WTC11 (cell line): ENCODE measurements at regions not wholly inside any gene's neighbourhood (a gene's known extent, or its start where the extent isn't known, plus 50 kb on each side); places are given as distances from the start of the nearest gene placed in this dataset.

ENCODE experiments used
- ATAC-seq: fragments of 200-7000 bp; cut with Tn5 transposase; 2 replicates; pipeline ENCODE4 v1.10.0; 2021; ENCODE audit warnings: mild to moderate bottlenecking, moderate library complexity
- CTCF ChIA-PET: fragments of 300-600 bp; sonication (Branson Sonifier 250); formaldehyde crosslinking; loops from one replicate; lab custom pipeline; 2021; ENCODE audit warnings: antibody characterized with exemption; lab: Charles Lee
- POLR2A ChIA-PET: fragments of 350-600 bp; sonication (Branson Sonifier 250); formaldehyde crosslinking; loops from one replicate; lab custom pipeline; 2021; ENCODE audit warnings: antibody characterized with exemption; lab: Charles Lee
- DNase-seq: peaks from one replicate; pipeline ENCODE4 v3.0.0; 2021; ENCODE audit warnings: low spot score
- H3K27ac Mint-ChIP-seq: 2 replicates; pipeline ENCODE4 v1.8.0; 2021; ENCODE audit warnings: mixed read lengths
- H3K27me3 Mint-ChIP-seq: 2 replicates; pipeline ENCODE4 v1.8.0; 2021; ENCODE audit warnings: low read depth, mild to moderate bottlenecking, moderate library complexity, mixed read lengths
- H3K36me3 Mint-ChIP-seq: 2 replicates; pipeline ENCODE4 v1.8.0; 2021; ENCODE audit warnings: mixed read lengths
- H3K4me1 Mint-ChIP-seq: 2 replicates; pipeline ENCODE4 v1.8.0; 2022; ENCODE audit warnings: mixed read lengths
- H3K4me3 Mint-ChIP-seq: 2 replicates; pipeline ENCODE4 v1.8.0; 2021; ENCODE audit warnings: mild to moderate bottlenecking, moderate library complexity, mixed read lengths
- H3K9me3 Mint-ChIP-seq: 2 replicates; pipeline ENCODE4 v1.8.0; 2021; ENCODE audit warnings: mixed read lengths
- ATF2 ChIP-seq: sonication (generic); formaldehyde crosslinking; IDR thresholded peaks from 2 replicates; pipeline ENCODE4 v1.8.1; 2022; ENCODE audit warnings: low read depth, missing genetic modification reagents, borderline replicate concordance
- E2F1 ChIP-seq: sonication (generic); formaldehyde crosslinking; IDR thresholded peaks from 2 replicates; pipeline ENCODE4 v1.8.0; 2022; ENCODE audit warnings: mild to moderate bottlenecking, missing genetic modification reagents
- E2F5 ChIP-seq: sonication (generic); formaldehyde crosslinking; IDR thresholded peaks from 2 replicates; pipeline ENCODE4 v1.8.1; 2022; ENCODE audit warnings: mild to moderate bottlenecking, moderate library complexity, missing genetic modification reagents
- ELF4 ChIP-seq: sonication (generic); formaldehyde crosslinking; IDR thresholded peaks from 2 replicates; pipeline ENCODE4 v1.8.1; 2022; ENCODE audit warnings: low read depth, mild to moderate bottlenecking, moderate library complexity, missing genetic modification reagents
- ERG ChIP-seq: fragments of 250-450 bp; sonication (Bioruptor Pico); IDR thresholded peaks from 2 replicates; pipeline ENCODE4 v1.8.0; 2021; ENCODE audit warnings: mild to moderate bottlenecking
- FOXJ3 ChIP-seq: sonication (generic); formaldehyde crosslinking; IDR thresholded peaks from 2 replicates; pipeline ENCODE4 v1.9.0; 2021; ENCODE audit warnings: missing genetic modification reagents, mild to moderate bottlenecking, borderline replicate concordance
- GABPB1 ChIP-seq: sonication (generic); formaldehyde crosslinking; IDR thresholded peaks from 2 replicates; pipeline ENCODE4 v1.8.1; 2023; ENCODE audit warnings: mild to moderate bottlenecking, missing genetic modification reagents
- GTF2I ChIP-seq: fragments of 250-450 bp; sonication (Bioruptor Pico); conservative IDR thresholded peaks from 2 replicates; pipeline ENCODE4 v1.4.0; 2021; ENCODE audit warnings: mild to moderate bottlenecking
- JAZF1 ChIP-seq: fragments of 250-450 bp; sonication (Bioruptor Pico); IDR thresholded peaks from 2 replicates; pipeline ENCODE4 v1.9.0; 2021; ENCODE audit warnings: moderate library complexity, mild to moderate bottlenecking, inconsistent platforms
- MXD4 ChIP-seq: fragments of 250-450 bp; sonication (Bioruptor Pico); IDR thresholded peaks from 2 replicates; pipeline ENCODE4 v1.8.0; 2021; ENCODE audit warnings: mild to moderate bottlenecking, moderate library complexity, borderline replicate concordance
- NFYB ChIP-seq: sonication (generic); formaldehyde crosslinking; conservative IDR thresholded peaks from 2 replicates; pipeline ENCODE4 v1.8.0; 2022; ENCODE audit warnings: low read depth, missing genetic modification reagents
- NR3C1 ChIP-seq: sonication (generic); formaldehyde crosslinking; conservative IDR thresholded peaks from 2 replicates; pipeline ENCODE4 v1.8.1; 2023; ENCODE audit warnings: low read depth, mild to moderate bottlenecking, missing genetic modification reagents
- PREB ChIP-seq: sonication (generic); formaldehyde crosslinking; IDR thresholded peaks from 2 replicates; pipeline ENCODE4 v1.8.1; 2022; ENCODE audit warnings: mild to moderate bottlenecking, missing genetic modification reagents, moderate library complexity, borderline replicate concordance
- SMAD4 ChIP-seq: sonication (generic); formaldehyde crosslinking; IDR thresholded peaks from 2 replicates; pipeline ENCODE4 v1.8.0; 2022; ENCODE audit warnings: mild to moderate bottlenecking, missing genetic modification reagents
- TP53 ChIP-seq: sonication (generic); formaldehyde crosslinking; IDR thresholded peaks from 2 replicates; pipeline ENCODE4 v1.8.1; 2023; ENCODE audit warnings: mild to moderate bottlenecking, missing genetic modification reagents
- ZMAT4 ChIP-seq: fragments of 250-450 bp; sonication (Bioruptor Pico); IDR thresholded peaks from 2 replicates; pipeline ENCODE4 v1.9.0; 2021; ENCODE audit warnings: mild to moderate bottlenecking
- ZNF263 ChIP-seq: sonication (generic); formaldehyde crosslinking; IDR thresholded peaks from 2 replicates; pipeline ENCODE4 v1.8.1; 2022; ENCODE audit warnings: low read depth, mild to moderate bottlenecking, moderate library complexity, missing genetic modification reagents

GRCh38 chr7:17139081-17139480 is 159.4 kb upstream of the AHR start:
- CTCF ChIA-PET, result no interaction called here
- Mint-ChIP-seq H3K4me3 (no peak overlapping the region), H3K4me1 (no peaks in the 10 kb centered on the region), H3K27me3 (no peaks in the 10 kb centered on the region), H3K27ac (no peak overlapping the region), H3K9me3 (no peaks in the 10 kb centered on the region), H3K36me3 (no peaks in the 10 kb centered on the region)
- ATAC-seq, result no peak
- no peak for DNase-seq
- no peak for TF ChIP-seq JAZF1 (CRISPR knock-in tag)
- no peak for TF ChIP-seq TP53
- TF ChIP-seq PREB (CRISPR knock-in tag), result no peak
- TF ChIP-seq MXD4 (CRISPR knock-in tag), result no peak
- TF ChIP-seq NR3C1 (CRISPR knock-in tag), result no peak
- TF ChIP-seq SMAD4, result no peak
- no peak for TF ChIP-seq ZNF263 (CRISPR knock-in tag)
- no peak for TF ChIP-seq GTF2I (CRISPR knock-in tag)
- no peak for TF ChIP-seq E2F5 (CRISPR knock-in tag)
- no peak for TF ChIP-seq ATF2 (CRISPR knock-in tag)
- no peak for TF ChIP-seq ERG (CRISPR knock-in tag)
- TF ChIP-seq ZMAT4, result no peak
- TF ChIP-seq ELF4 (CRISPR knock-in tag), result no peak
- POLR2A ChIA-PET, result no interaction called here

- no peaks in the 10 kb centered on the region for H3K36me3 Mint-ChIP-seq
These were observed 158.0 kb upstream of the AHR start for GRCh38 chr7:17140406-17140805.

GRCh38 chr7:17142831-17143541 is 155.5 kb upstream of the AHR start:
- no peak for DNase-seq
- H3K36me3 Mint-ChIP-seq, result no peaks in the 10 kb centered on the region
- CTCF ChIA-PET, result interaction anchor here (0.7 kb wide), 1 partner anchor 67 kb away, joined by 3 read pairs; no protein-coding TSS in a partner anchor
- TF ChIP-seq E2F1 (CRISPR knock-in tag), result no peak
- TF ChIP-seq GABPB1 (CRISPR knock-in tag), result peak; percentile 88
- TF ChIP-seq, all 79 proteins: peak for 1
- POLR2A ChIA-PET, result no interaction called here
- ATAC-seq, result no peak
- Mint-ChIP-seq H3K4me3 (no peak overlapping the region), H3K27ac (no peak overlapping the region), H3K27me3 (no peaks in the 10 kb centered on the region), H3K4me1 (no peaks in the 10 kb centered on the region), H3K9me3 (no peaks in the 10 kb centered on the region)

More at GRCh38 chr7:17140406-17140805, 158.0 kb upstream of the AHR start:
- Mint-ChIP-seq H3K4me1 (no peaks in the 10 kb centered on the region), H3K9me3 (no peaks in the 10 kb centered on the region), H3K27me3 (no peaks in the 10 kb centered on the region), H3K27ac (no peak overlapping the region), H3K4me3 (no peak overlapping the region)
- POLR2A ChIA-PET, result interaction anchor here (1.0 kb wide), 1 partner anchor 13 kb away, joined by 3 read pairs; no protein-coding TSS in a partner anchor
- CTCF ChIA-PET, result no interaction called here
- DNase-seq (no peak), ATAC-seq (no peak)
- TF ChIP-seq FOXJ3 (CRISPR knock-in tag) (no peak), NFYB (no peak)
